LoVo (cell line): ENCODE measurements at regions not wholly inside any gene's neighbourhood (a gene's known extent, or its start where the extent isn't known, plus 50 kb on each side); places are given as distances from the start of the nearest gene placed in this dataset.
A peak's percentile ranks its signal among the peaks of the same experiment; 100 is the strongest.

ENCODE experiments used
- DNase-seq: peaks from one replicate; pipeline ENCODE4 v3.0.0-alpha.2; 2016; ENCODE audit warnings: low spot score

GRCh38 chr3:99542767-99543518 is 95.5 kb upstream of the COL8A1 start:
- DNase-seq: no peak

GRCh38 chr3:99541181-99541580 is 97.2 kb upstream of the COL8A1 start:
- no peak for DNase-seq

- no peak for DNase-seq
Observed at GRCh38 chr3:99537416-99537815, 101.0 kb upstream of the COL8A1 start.

- DNase-seq: no peak
Observed at GRCh38 chr3:99536555-99537314, 101.7 kb upstream of the COL8A1 start.

- DNase-seq: no peak
Observed at GRCh38 chr3:99534951-99535704, 103.3 kb upstream of the COL8A1 start.

- DNase-seq: peak; percentile 15
Observed at GRCh38 chr3:99532246-99532645, 106.1 kb upstream of the COL8A1 start.

GRCh38 chr3:99529265-99529664 is 109.1 kb upstream of the COL8A1 start:
- no peak for DNase-seq

- DNase-seq: no peak
Observed at GRCh38 chr3:99526921-99527320, 111.5 kb upstream of the COL8A1 start.

GRCh38 chr3:99524559-99524958 is 113.8 kb upstream of the COL8A1 start:
- DNase-seq: no peak

GRCh38 chr3:99523431-99524127 is 114.8 kb upstream of the COL8A1 start:
- no peak for DNase-seq

- DNase-seq: no peak
Observed at GRCh38 chr3:99522147-99522546, 116.2 kb upstream of the COL8A1 start.

- no peak for DNase-seq
Observed at GRCh38 chr3:99521551-99521950, 116.8 kb upstream of the COL8A1 start.

- no peak for DNase-seq
Observed at GRCh38 chr3:99520513-99520912, 117.9 kb upstream of the COL8A1 start.

- DNase-seq: no peak
Observed at GRCh38 chr3:99516936-99517335, 121.5 kb upstream of the COL8A1 start.

- DNase-seq: no peak
Observed at GRCh38 chr3:99515891-99516290, 122.5 kb upstream of the COL8A1 start.

GRCh38 chr3:99509224-99509623 is 129.2 kb upstream of the COL8A1 start:
- no peak for DNase-seq

- no peak for DNase-seq
Observed at GRCh38 chr3:99508191-99508590, 130.2 kb upstream of the COL8A1 start.

GRCh38 chr3:99505646-99506269 is 132.6 kb upstream of the COL8A1 start:
- DNase-seq: no peak

- DNase-seq: no peak
Observed at GRCh38 chr3:99505200-99505599, 133.2 kb upstream of the COL8A1 start.

- no peak for DNase-seq
Observed at GRCh38 chr3:99504258-99504657, 134.1 kb upstream of the COL8A1 start.

- DNase-seq: no peak
Observed at GRCh38 chr3:99503350-99503749, 135.0 kb upstream of the COL8A1 start.

- no peak for DNase-seq
Observed at GRCh38 chr3:99502871-99503270, 135.5 kb upstream of the COL8A1 start.
